ENCODE measurements at regions not wholly inside any gene's neighbourhood (a gene's known extent, or its start where the extent isn't known, plus 50 kb on each side); places are given as distances from the start of the nearest gene placed in this dataset.
"Not testable (repeated sequence)": the region's sequence is repeated elsewhere in the genome, so short reads cannot be mapped to it uniquely, and the experiment has no call there.

GRCh38 chr6:150683320-150683719 is 83.6 kb downstream of the PLEKHG1 start:
- no peak for DNase-seq (ENCODE audit: low read depth)

- DNase-seq (ENCODE audit: low read depth) = no peak
These were observed 84.5 kb downstream of the PLEKHG1 start for GRCh38 chr6:150684161-150684560.

DNA sequence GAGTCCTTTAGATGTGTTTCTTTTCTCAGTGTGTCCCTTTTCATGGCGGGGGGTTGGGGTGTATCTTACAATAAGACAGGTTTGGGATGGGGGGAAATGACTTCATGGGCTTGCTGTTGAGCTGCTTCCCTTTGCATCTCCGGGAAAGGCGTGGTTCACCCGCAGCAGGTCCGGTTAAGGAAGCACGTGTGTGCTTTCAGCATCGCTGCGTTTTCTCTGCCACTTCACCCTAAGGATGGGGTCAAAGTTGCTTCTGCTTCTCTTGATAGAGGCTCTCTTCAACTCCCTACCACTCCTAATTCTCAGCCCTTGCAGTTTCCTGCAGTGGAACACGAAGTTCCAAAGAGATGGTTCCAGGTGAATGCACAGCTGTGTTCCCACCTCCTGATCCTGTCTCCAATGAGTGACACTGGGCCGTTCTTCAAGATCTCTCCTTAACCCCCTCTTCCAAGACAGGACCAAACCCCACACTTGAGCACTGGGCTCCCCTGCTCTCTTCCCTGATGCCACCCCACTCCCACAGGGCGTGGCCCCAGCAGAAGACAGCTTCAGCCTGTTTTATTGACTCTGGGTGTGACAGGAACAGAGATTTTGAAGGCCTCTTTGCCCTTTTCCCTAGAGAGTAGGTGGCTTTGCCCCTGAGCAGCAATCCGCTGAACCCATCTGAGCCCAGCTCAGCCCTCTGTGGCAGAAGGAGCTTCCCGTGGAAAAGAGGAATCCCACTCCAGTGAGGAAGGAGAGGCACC is 85.2 kb downstream of the PLEKHG1 start:
- DNase-seq (ENCODE audit: low read depth) = no peak

GRCh38 chr6:150685860-150686259 is 86.2 kb downstream of the PLEKHG1 start:
- DNase-seq (ENCODE audit: low read depth) = peak; percentile 29

DNA sequence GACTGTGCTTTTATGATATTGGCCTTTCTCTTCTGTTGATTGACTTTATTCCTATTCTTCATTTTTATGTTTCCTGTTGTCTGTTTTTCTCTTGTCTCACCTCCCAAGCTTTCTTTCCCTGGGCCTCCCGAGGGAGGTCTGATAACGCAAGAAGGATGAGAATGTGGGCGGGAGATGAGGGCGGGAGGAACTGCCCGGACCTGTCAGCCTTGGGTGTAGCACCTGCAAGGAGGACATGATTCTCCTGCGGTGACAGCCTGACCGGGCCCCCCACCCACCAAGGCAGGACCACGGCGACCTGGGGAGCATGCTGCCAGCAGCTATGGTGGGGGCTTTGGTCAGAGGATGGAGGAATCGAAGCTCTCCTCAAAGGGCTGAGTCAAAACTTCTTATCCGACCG is 86.9 kb downstream of the PLEKHG1 start:
- DNase-seq (ENCODE audit: low read depth) = no peak

- no peak for DNase-seq (ENCODE audit: low read depth)
These were observed 87.8 kb downstream of the PLEKHG1 start for GRCh38 chr6:150687508-150687907.

DNA sequence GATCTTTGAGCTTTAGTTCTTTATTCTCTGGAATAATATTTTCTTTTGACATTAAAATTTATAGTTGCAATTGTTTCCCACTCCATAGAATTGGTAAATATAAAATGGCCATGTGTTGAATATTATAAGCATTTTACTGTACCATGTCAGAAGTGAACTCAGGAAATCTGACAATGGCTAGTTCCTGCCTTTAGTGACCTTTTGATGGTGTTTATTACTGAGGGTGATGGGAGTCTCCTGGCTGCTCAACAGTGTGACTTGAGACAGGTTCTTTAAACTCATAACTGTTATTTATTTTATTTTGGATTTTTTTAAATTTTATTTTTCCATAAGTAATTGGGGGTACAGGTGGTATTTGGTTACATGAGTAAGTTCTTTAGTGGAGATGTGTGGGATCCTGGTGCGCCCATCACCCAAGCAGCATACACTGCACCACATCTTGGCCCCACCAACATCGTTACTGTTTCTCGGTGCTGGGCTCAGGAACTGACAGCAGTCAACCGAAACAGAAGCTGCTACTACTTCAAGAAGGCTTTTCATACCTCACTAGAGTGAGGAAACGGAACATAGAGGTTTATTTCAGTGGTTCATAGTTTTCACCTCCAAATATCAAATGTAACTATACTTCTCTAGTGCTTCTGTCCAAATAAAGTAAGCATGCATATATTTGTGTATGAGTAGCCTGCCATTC is 90.4 kb downstream of the PLEKHG1 start:
- DNase-seq (ENCODE audit: low read depth) = no peak

DNA sequence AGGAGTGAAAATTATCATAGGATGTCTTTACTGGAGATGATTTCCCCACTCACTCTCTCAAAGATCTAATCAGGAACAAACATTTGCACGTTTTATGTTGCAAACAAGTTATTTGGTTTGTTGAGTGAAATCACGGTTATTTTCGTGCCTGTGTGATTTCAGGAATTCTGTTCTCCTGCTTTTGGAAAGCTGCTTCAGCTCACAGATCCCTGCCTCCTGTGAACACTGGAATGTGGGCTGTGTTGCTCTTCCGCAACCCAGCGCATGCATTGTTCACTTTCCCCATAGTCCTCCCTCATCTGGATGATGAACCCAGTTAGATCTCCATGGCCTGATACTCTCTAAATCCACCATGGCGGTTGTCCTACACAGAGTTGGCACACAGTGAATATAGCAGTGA is 91.0 kb downstream of the PLEKHG1 start:
- no peak for DNase-seq (ENCODE audit: low read depth)

GRCh38 chr6:150691463-150691862 is 91.8 kb downstream of the PLEKHG1 start:
- DNase-seq (ENCODE audit: low read depth) = no peak

- DNase-seq (ENCODE audit: low read depth) = no peak
These were observed 92.9 kb downstream of the PLEKHG1 start for GRCh38 chr6:150692604-150693003.

DNA sequence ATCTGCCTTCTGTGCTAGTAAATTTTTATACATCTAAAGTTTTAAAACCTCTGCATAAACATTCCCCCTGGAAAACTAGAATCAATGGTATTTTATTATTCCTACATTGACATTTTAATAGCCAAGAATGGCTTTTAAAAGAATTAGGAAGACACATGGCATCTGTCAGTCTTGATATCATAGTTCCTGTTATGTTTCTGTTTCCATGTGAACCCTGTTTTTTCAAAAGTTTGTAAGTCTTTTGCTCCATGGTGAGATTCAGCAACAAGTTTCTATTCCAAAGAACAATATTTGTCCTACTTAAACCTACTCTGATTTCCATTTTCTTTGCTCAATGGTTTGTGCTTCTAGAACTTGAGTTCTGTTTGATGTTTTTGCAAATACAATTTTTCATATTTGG is 95.2 kb downstream of the PLEKHG1 start:
- DNase-seq (ENCODE audit: low read depth) = no peak

- no peak for DNase-seq (ENCODE audit: low read depth)
These were observed 96.0 kb downstream of the PLEKHG1 start for GRCh38 chr6:150695652-150696051.

DNA sequence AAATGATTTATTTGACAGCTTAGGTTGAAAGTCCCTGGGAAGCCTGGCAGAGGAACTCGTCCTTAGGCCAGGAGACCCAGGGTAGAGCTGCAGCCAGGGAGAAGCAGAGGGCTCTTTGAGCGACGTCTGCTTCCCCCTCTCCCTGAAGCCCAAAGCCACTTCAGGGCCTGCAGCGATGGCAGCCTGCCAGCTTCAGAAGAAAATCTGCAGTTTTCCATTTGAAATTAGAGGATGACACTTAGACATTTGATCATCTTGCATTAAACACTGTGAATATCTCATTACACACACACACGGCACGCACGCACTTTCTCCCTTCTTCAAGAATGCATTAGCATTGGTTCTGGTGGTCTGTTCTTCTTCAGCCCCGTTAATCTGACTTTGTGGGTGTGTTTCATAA is 96.5 kb downstream of the PLEKHG1 start:
- DNase-seq (ENCODE audit: low read depth) = no peak

- not testable (repeated sequence) for DNase-seq (ENCODE audit: low read depth)
These were observed 97.2 kb downstream of the PLEKHG1 start for GRCh38 chr6:150696918-150697317.

DNA sequence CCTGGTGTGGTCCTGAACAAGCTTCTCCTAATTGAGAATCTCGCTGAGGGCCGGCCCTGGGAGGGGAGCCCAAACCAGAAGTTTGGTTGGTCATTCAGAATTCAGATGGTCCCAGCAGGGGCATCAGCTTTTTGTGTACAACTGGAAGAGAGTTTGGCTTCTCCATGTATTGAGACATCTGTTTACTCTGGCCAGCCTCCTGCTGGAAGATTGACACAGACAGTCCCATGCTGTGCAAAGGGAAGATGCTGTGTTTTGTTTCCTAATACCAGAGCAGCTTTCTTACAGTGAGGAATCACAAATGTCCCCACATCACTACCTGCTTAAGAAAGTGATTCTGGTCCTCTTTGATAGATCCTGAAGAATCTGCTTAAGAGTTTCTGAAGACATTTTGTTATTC is 97.8 kb downstream of the PLEKHG1 start:
- no peak for DNase-seq (ENCODE audit: low read depth)

DNA sequence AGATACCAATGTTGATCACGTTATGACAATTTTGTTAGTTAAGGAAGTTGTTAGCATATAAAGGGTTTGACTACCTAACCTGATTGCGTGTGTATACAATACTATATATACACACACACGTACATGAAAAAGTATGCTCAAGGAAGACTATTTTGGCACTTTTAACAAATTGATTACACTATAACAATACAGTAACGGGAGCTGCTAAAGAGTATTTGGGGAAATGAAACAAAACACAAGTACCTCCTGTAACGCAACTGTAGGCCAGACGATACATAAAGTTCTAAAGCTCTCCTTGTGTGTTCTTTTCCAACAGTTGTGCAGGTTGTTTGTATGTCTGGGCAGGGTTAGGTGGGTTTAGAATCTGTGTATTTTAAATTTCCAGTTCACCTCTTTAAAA is 98.7 kb downstream of the PLEKHG1 start:
- no peak for DNase-seq (ENCODE audit: low read depth)

- no peak for DNase-seq (ENCODE audit: low read depth)
These were observed 103.0 kb downstream of the PLEKHG1 start for GRCh38 chr6:150702675-150703074.

DNA sequence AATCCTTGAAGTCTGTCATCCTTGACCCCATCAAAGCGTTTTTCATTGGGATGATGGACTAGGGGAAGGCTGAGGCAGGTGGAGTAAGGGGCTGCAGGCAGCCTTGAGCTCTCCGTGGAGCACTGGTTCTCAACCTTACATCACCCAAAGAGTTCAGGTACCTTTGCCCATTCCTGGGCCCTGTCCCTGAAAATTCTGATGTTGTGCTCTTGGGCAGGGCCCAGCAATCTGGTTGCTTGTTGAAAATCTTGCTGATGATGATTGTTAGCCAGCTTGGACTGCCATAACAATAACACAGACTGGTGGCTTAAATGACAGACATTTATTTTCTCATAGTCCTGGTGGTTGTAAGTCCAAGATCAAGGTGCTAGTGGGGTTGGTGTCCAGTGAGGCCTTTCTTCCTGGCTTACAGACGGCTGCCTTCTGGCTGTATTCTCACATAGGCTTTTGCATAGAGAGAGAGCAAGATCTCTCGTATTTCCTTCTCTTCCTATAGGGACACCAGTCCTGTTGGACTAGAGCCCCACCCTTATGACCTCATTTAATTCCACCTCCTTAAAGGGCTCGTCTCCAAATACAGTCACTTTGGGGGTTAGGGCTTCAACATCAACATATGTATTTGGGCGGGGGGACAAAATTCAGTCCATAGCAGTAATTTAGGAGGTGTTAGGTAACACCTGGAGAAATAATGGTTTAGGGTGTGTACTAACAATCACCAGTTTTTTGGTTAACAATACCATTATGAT is 104.9 kb downstream of the PLEKHG1 start:
- no peak for DNase-seq (ENCODE audit: low read depth)

GRCh38 chr6:150705392-150705791 is 105.7 kb downstream of the PLEKHG1 start:
- no peak for DNase-seq (ENCODE audit: low read depth)

GRCh38 chr6:150710236-150710635 is 110.6 kb downstream of the PLEKHG1 start:
- no peak for DNase-seq (ENCODE audit: low read depth)

GRCh38 chr6:150711061-150711460 is 111.4 kb downstream of the PLEKHG1 start:
- no peak for DNase-seq (ENCODE audit: low read depth)

GRCh38 chr6:150711584-150712504 is 112.2 kb downstream of the PLEKHG1 start:
- no peak for DNase-seq (ENCODE audit: low read depth)
